ENCODE measurements at regions not wholly inside any gene's neighbourhood (a gene's known extent, or its start where the extent isn't known, plus 50 kb on each side); places are given as distances from the start of the nearest gene placed in this dataset.

GRCh38 chr4:173845580-173845979 lies 315.6 kb upstream of the HAND2 start:
- H3K27me3 Mint-ChIP-seq (ENCODE audit: insufficient read depth, low read depth): no peaks in the 10 kb centered on the region
- H3K79me2 ChIP-seq (ENCODE audit: low read depth): no peaks in the 10 kb centered on the region
- no peak overlapping the region for H3K27ac ChIP-seq
- no peaks in the 10 kb centered on the region for H3K36me3 Mint-ChIP-seq
- no peaks in the 10 kb centered on the region for H3K36me3 ChIP-seq
- H3F3A ChIP-seq (ENCODE audit: low read depth): no peaks in the 10 kb centered on the region
- no peaks in the 10 kb centered on the region for H3K4me1 ChIP-seq
- H3K4me3 ChIP-seq: no peak overlapping the region
- TF ChIP-seq CTCF (IDR thresholded peaks at IDR 0.05) (no peak), EZH2 (IDR thresholded peaks at IDR 0.05) (no peak), EZH2phosphoT487 (IDR thresholded peaks at IDR 0.05) (no peak)
- H3K27me3 ChIP-seq: no peaks in the 10 kb centered on the region
- no peak overlapping the region for H3K4me3 Mint-ChIP-seq
- H2AFZ ChIP-seq (replicated peaks): no peak overlapping the region
- no peaks in the 10 kb centered on the region for H4K20me1 ChIP-seq (ENCODE audit: low read depth)
- no peaks in the 10 kb centered on the region for H3K4me1 Mint-ChIP-seq
- no peak overlapping the region for H3K27ac Mint-ChIP-seq
- no peak overlapping the region for H3K4me2 ChIP-seq
- no peak for DNase-seq (ENCODE audit: low spot score)
- H3K9me3 Mint-ChIP-seq: peaks cover 9% of the 10 kb centered on the region
- H3K9me3 ChIP-seq (ENCODE audit: low read depth): no peaks in the 10 kb centered on the region
- no peak overlapping the region for H3K9ac ChIP-seq

- no peak overlapping the region for H3K27ac ChIP-seq
- TF ChIP-seq EZH2 (IDR thresholded peaks at IDR 0.05): no peak
- no peak for TF ChIP-seq EZH2phosphoT487 (IDR thresholded peaks at IDR 0.05)
- H3K4me1 Mint-ChIP-seq: peaks cover 11% of the 10 kb centered on the region
- H3K79me2 ChIP-seq (ENCODE audit: low read depth): no peaks in the 10 kb centered on the region
- H3K27ac Mint-ChIP-seq: no peak overlapping the region
- no peak overlapping the region for H3K4me3 ChIP-seq
- H3K36me3 ChIP-seq: no peaks in the 10 kb centered on the region
- no peak overlapping the region for H3K9ac ChIP-seq
- no peaks in the 10 kb centered on the region for H3F3A ChIP-seq (ENCODE audit: low read depth)
- H3K9me3 Mint-ChIP-seq: peaks cover 9% of the 10 kb centered on the region
- H3K4me2 ChIP-seq: no peak overlapping the region
- H3K9me3 ChIP-seq (ENCODE audit: low read depth): no peaks in the 10 kb centered on the region
- no peaks in the 10 kb centered on the region for H4K20me1 ChIP-seq (ENCODE audit: low read depth)
- DNase-seq (ENCODE audit: low spot score): no peak
- no peaks in the 10 kb centered on the region for H3K27me3 Mint-ChIP-seq (ENCODE audit: insufficient read depth, low read depth)
- no peaks in the 10 kb centered on the region for H3K36me3 Mint-ChIP-seq
- no peak overlapping the region for H2AFZ ChIP-seq (replicated peaks)
- peaks cover 8% of the 10 kb centered on the region for H3K4me1 ChIP-seq
- no peak overlapping the region for H3K4me3 Mint-ChIP-seq
- H3K27me3 ChIP-seq: no peaks in the 10 kb centered on the region
These were observed 309.8 kb upstream of the HAND2 start for GRCh38 chr4:173839865-173840264.

- no peak for TF ChIP-seq CTCF (IDR thresholded peaks at IDR 0.05)
- H3K4me1 ChIP-seq: peaks cover 8% of the 10 kb centered on the region
- Mint-ChIP-seq H3K4me1 (peaks cover 11% of the 10 kb centered on the region), H3K36me3 (no peaks in the 10 kb centered on the region), H3K27ac (no peak overlapping the region), H3K9me3 (peaks cover 4% of the 10 kb centered on the region), H3K27me3 (ENCODE audit: insufficient read depth, low read depth) (no peaks in the 10 kb centered on the region), H3K4me3 (no peak overlapping the region)
- H3F3A ChIP-seq (ENCODE audit: low read depth): no peaks in the 10 kb centered on the region
- H3K36me3 ChIP-seq: no peaks in the 10 kb centered on the region
- no peak for DNase-seq (ENCODE audit: low spot score)
- no peak overlapping the region for H2AFZ ChIP-seq (replicated peaks)
- no peak overlapping the region for H3K27ac ChIP-seq
- H3K4me3 ChIP-seq: no peak overlapping the region
- H4K20me1 ChIP-seq (ENCODE audit: low read depth): no peaks in the 10 kb centered on the region
- H3K27me3 ChIP-seq: no peaks in the 10 kb centered on the region
- H3K4me2 ChIP-seq: no peak overlapping the region
- H3K9ac ChIP-seq: no peak overlapping the region
- no peaks in the 10 kb centered on the region for H3K9me3 ChIP-seq (ENCODE audit: low read depth)
- H3K79me2 ChIP-seq (ENCODE audit: low read depth): no peaks in the 10 kb centered on the region
These were observed 307.5 kb upstream of the HAND2 start for GRCh38 chr4:173837517-173837916.

- TF ChIP-seq CTCF (IDR thresholded peaks at IDR 0.05) (no peak), EZH2 (IDR thresholded peaks at IDR 0.05) (no peak), EZH2phosphoT487 (IDR thresholded peaks at IDR 0.05) (no peak)
- H2AFZ ChIP-seq (replicated peaks): no peak overlapping the region
- Mint-ChIP-seq H3K9me3 (peaks cover 4% of the 10 kb centered on the region), H3K4me1 (peaks cover 11% of the 10 kb centered on the region), H3K27ac (no peak overlapping the region), H3K27me3 (ENCODE audit: insufficient read depth, low read depth) (no peaks in the 10 kb centered on the region), H3K36me3 (no peaks in the 10 kb centered on the region), H3K4me3 (no peak overlapping the region)
- no peaks in the 10 kb centered on the region for H3K9me3 ChIP-seq (ENCODE audit: low read depth)
- no peaks in the 10 kb centered on the region for H3K27me3 ChIP-seq
- peaks cover 8% of the 10 kb centered on the region for H3K4me1 ChIP-seq
- no peaks in the 10 kb centered on the region for H3K79me2 ChIP-seq (ENCODE audit: low read depth)
- no peak overlapping the region for H3K4me3 ChIP-seq
- no peak overlapping the region for H3K4me2 ChIP-seq
- no peaks in the 10 kb centered on the region for H4K20me1 ChIP-seq (ENCODE audit: low read depth)
- no peak overlapping the region for H3K27ac ChIP-seq
- H3K9ac ChIP-seq: no peak overlapping the region
- no peaks in the 10 kb centered on the region for H3F3A ChIP-seq (ENCODE audit: low read depth)
- DNase-seq (ENCODE audit: low spot score): peak; percentile 48
- H3K36me3 ChIP-seq: no peaks in the 10 kb centered on the region
These were observed 305.9 kb upstream of the HAND2 start for GRCh38 chr4:173835903-173836302.
